ENCODE measurements at regions not wholly inside any gene's neighbourhood (a gene's known extent, or its start where the extent isn't known, plus 50 kb on each side); places are given as distances from the start of the nearest gene placed in this dataset.

GRCh38 chr10:83896219-83896618 is 243.1 kb upstream of the GHITM start:
- no peaks in the 10 kb centered on the region for H3K79me2 ChIP-seq (ENCODE audit: insufficient read depth, low read length)
- DNase-seq (ENCODE audit: low read depth) (no peak), FAIRE-seq (no peak)
- H3K4me1 ChIP-seq (ENCODE audit: insufficient read depth, low read length): no peaks in the 10 kb centered on the region
- Mint-ChIP-seq H3K36me3 (ENCODE audit: low read depth, unreplicated experiment) (no peaks in the 10 kb centered on the region), H3K4me3 (ENCODE audit: unreplicated experiment) (no peak overlapping the region), H3K27me3 (ENCODE audit: low read depth, unreplicated experiment) (peaks cover 2% of the 10 kb centered on the region), H3K9me3 (ENCODE audit: unreplicated experiment) (peaks cover 6% of the 10 kb centered on the region), H3K4me1 (ENCODE audit: low read depth, unreplicated experiment) (no peaks in the 10 kb centered on the region), H3K27ac (ENCODE audit: unreplicated experiment) (no peak overlapping the region)
- H2AFZ ChIP-seq (ENCODE audit: low read depth, low read length): no peak overlapping the region
- H3K9ac ChIP-seq (ENCODE audit: low read length): no peak overlapping the region
- H3K36me3 ChIP-seq (ENCODE audit: insufficient read depth, low read length): no peaks in the 10 kb centered on the region
- no peak overlapping the region for H3K4me3 ChIP-seq (ENCODE audit: insufficient read depth, low read depth, low read length)
- H4K20me1 ChIP-seq (ENCODE audit: insufficient read depth, low read length): no peaks in the 10 kb centered on the region
- no peaks in the 10 kb centered on the region for H3K9me3 ChIP-seq (ENCODE audit: insufficient read depth, low read depth, low read length)
- H3K4me2 ChIP-seq (ENCODE audit: low read length): no peak overlapping the region
- H3K27ac ChIP-seq (ENCODE audit: low read depth, low read length): no peak overlapping the region
- no peaks in the 10 kb centered on the region for H3K27me3 ChIP-seq (ENCODE audit: insufficient read depth, low read length)
- TF ChIP-seq CTCF (IDR thresholded peaks at IDR 0.05; ENCODE audit: insufficient read depth, low read depth, low read length): no peak
- no peak for TF ChIP-seq EZH2 (IDR thresholded peaks at IDR 0.05; ENCODE audit: insufficient read depth, low read length)

DNA sequence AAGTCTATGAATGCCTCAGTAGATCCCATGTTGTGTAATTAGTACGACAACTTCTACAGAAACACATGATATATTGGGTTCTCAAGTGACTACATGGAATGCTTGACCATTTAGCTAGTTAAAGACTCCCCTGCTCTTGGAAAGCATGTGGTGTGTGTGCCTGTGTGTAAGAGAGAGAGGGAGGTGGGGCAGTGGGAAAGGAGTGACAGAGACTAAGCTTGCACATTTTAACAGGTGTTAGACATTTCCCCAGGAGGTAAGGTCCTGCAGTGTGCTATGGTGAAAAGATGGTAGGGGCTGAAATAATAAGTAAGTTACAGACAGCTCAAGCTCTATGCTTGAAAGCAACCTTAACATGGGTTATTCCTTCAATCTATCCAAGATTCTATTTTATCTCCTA is 241.7 kb upstream of the GHITM start:
- TF ChIP-seq CTCF (IDR thresholded peaks at IDR 0.05; ENCODE audit: insufficient read depth, low read depth, low read length) (no peak), EZH2 (IDR thresholded peaks at IDR 0.05; ENCODE audit: insufficient read depth, low read length) (no peak)
- Mint-ChIP-seq H3K4me1 (ENCODE audit: low read depth, unreplicated experiment) (no peaks in the 10 kb centered on the region), H3K36me3 (ENCODE audit: low read depth, unreplicated experiment) (no peaks in the 10 kb centered on the region), H3K27me3 (ENCODE audit: low read depth, unreplicated experiment) (peaks cover 2% of the 10 kb centered on the region), H3K9me3 (ENCODE audit: unreplicated experiment) (peaks cover 8% of the 10 kb centered on the region), H3K4me3 (ENCODE audit: unreplicated experiment) (no peak overlapping the region), H3K27ac (ENCODE audit: unreplicated experiment) (no peak overlapping the region)
- no peak overlapping the region for H3K9ac ChIP-seq (ENCODE audit: low read length)
- H3K9me3 ChIP-seq (ENCODE audit: insufficient read depth, low read depth, low read length): no peaks in the 10 kb centered on the region
- no peak overlapping the region for H3K4me3 ChIP-seq (ENCODE audit: insufficient read depth, low read depth, low read length)
- FAIRE-seq (no peak), DNase-seq (ENCODE audit: low read depth) (no peak)
- no peaks in the 10 kb centered on the region for H3K4me1 ChIP-seq (ENCODE audit: insufficient read depth, low read length)
- H2AFZ ChIP-seq (ENCODE audit: low read depth, low read length): no peak overlapping the region
- no peaks in the 10 kb centered on the region for H3K36me3 ChIP-seq (ENCODE audit: insufficient read depth, low read length)
- H3K27ac ChIP-seq (ENCODE audit: low read depth, low read length): no peak overlapping the region
- H3K4me2 ChIP-seq (ENCODE audit: low read length): no peak overlapping the region
- no peaks in the 10 kb centered on the region for H3K79me2 ChIP-seq (ENCODE audit: insufficient read depth, low read length)
- H4K20me1 ChIP-seq (ENCODE audit: insufficient read depth, low read length): no peaks in the 10 kb centered on the region
- H3K27me3 ChIP-seq (ENCODE audit: insufficient read depth, low read length): no peaks in the 10 kb centered on the region

- H3K9me3 Mint-ChIP-seq (ENCODE audit: unreplicated experiment): no peaks in the 10 kb centered on the region
- Histone ChIP-seq H3K79me2 (ENCODE audit: insufficient read depth, low read length) (no peaks in the 10 kb centered on the region), H3K27me3 (ENCODE audit: insufficient read depth, low read length) (no peaks in the 10 kb centered on the region), H3K27ac (ENCODE audit: low read depth, low read length) (no peak overlapping the region), H3K4me2 (ENCODE audit: low read length) (no peak overlapping the region), H3K9me3 (ENCODE audit: insufficient read depth, low read depth, low read length) (no peaks in the 10 kb centered on the region), H4K20me1 (ENCODE audit: insufficient read depth, low read length) (no peaks in the 10 kb centered on the region), H2AFZ (ENCODE audit: low read depth, low read length) (no peak overlapping the region), H3K4me3 (ENCODE audit: insufficient read depth, low read depth, low read length) (no peak overlapping the region), H3K9ac (ENCODE audit: low read length) (no peak overlapping the region), H3K36me3 (ENCODE audit: insufficient read depth, low read length) (no peaks in the 10 kb centered on the region), H3K4me1 (ENCODE audit: insufficient read depth, low read length) (no peaks in the 10 kb centered on the region)
- H3K36me3 Mint-ChIP-seq (ENCODE audit: low read depth, unreplicated experiment): no peaks in the 10 kb centered on the region
- FAIRE-seq (no peak), DNase-seq (ENCODE audit: low read depth) (no peak)
- TF ChIP-seq EZH2 (IDR thresholded peaks at IDR 0.05; ENCODE audit: insufficient read depth, low read length): no peak
- TF ChIP-seq CTCF (IDR thresholded peaks at IDR 0.05; ENCODE audit: insufficient read depth, low read depth, low read length): no peak
- no peaks in the 10 kb centered on the region for H3K4me1 Mint-ChIP-seq (ENCODE audit: low read depth, unreplicated experiment)
- H3K4me3 Mint-ChIP-seq (ENCODE audit: unreplicated experiment): no peak overlapping the region
- no peak overlapping the region for H3K27ac Mint-ChIP-seq (ENCODE audit: unreplicated experiment)
- H3K27me3 Mint-ChIP-seq (ENCODE audit: low read depth, unreplicated experiment): peaks cover 15% of the 10 kb centered on the region
Measured at GRCh38 chr10:83908506-83908905, 230.8 kb upstream of the GHITM start.
